K562 (cell line): ENCODE measurements at regions not wholly inside any gene's neighbourhood (a gene's known extent, or its start where the extent isn't known, plus 50 kb on each side); places are given as distances from the start of the nearest gene placed in this dataset.

Source experiments
- CBFA2T2 ChIP-seq: fragments of 450-650 bp; conservative IDR thresholded peaks from 2 replicates; pipeline ENCODE4 v1.6.1; 2017; ENCODE audit warnings: mild to moderate bottlenecking
- CHAMP1 ChIP-seq: fragments of 450-650 bp; IDR thresholded peaks from 2 replicates; pipeline ENCODE4 v1.6.1; 2016; ENCODE audit warnings: mild to moderate bottlenecking
- GTF2B ChIP-seq: IDR thresholded peaks from 2 replicates; pipeline ENCODE4 v1.6.1; 2011; ENCODE audit not compliant: insufficient read length; ENCODE audit errors: extremely low read depth
- MAFG ChIP-seq: fragments of 450-650 bp; conservative IDR thresholded peaks from 2 replicates; pipeline ENCODE4 v1.6.1; 2016; ENCODE audit warnings: missing genetic modification characterization, missing compliant biosample characterization
- MTA2 ChIP-seq: fragments of 450-650 bp; IDR thresholded peaks from 2 replicates; pipeline ENCODE4 v1.6.1; 2016; ENCODE audit warnings: low read depth
- SP2 ChIP-seq: IDR thresholded peaks from 2 replicates; pipeline ENCODE4 v1.6.1; 2011; ENCODE audit warnings: mild to moderate bottlenecking, low read depth, low read length, moderate library complexity; ENCODE audit not compliant: poor library complexity, severe bottlenecking; ENCODE audit errors: extremely low read depth
- ZNF263 ChIP-seq: sonication (generic); formaldehyde crosslinking; IDR thresholded peaks from 2 replicates; pipeline ENCODE4 v1.8.0; 2022; ENCODE audit warnings: mild to moderate bottlenecking, missing genetic modification reagents, borderline replicate concordance
- ZNF639 ChIP-seq, 2 experiments: fragments of 200-800 bp in 1 of 2; sonication (Bioruptor generic) in 1 of 2; sonication (generic) in 1 of 2; formaldehyde crosslinking in 1 of 2; IDR thresholded peaks in 1 of 2; conservative IDR thresholded peaks in 1 of 2; 2 replicates each; pipeline versions ENCODE4 v1.5.0 to v1.6.1; 2016 to 2020; ENCODE audit warnings: missing compliant biosample characterization in 1 of 2, missing genetic modification characterization in 1 of 2, missing genetic modification reagents in 1 of 2
- TF ChIP-seq, protein P1 (sequence below): sonication (generic); formaldehyde crosslinking; IDR thresholded peaks from 2 replicates; pipeline ENCODE4 v1.8.0; 2023; ENCODE audit warnings: missing genetic modification reagents, mild to moderate bottlenecking, borderline replicate concordance
- TF ChIP-seq, protein P2 (sequence below): IDR thresholded peaks from 2 replicates; pipeline ENCODE4 v1.6.1; 2016; ENCODE audit warnings: missing genetic modification characterization, missing compliant biosample characterization

DNA sequence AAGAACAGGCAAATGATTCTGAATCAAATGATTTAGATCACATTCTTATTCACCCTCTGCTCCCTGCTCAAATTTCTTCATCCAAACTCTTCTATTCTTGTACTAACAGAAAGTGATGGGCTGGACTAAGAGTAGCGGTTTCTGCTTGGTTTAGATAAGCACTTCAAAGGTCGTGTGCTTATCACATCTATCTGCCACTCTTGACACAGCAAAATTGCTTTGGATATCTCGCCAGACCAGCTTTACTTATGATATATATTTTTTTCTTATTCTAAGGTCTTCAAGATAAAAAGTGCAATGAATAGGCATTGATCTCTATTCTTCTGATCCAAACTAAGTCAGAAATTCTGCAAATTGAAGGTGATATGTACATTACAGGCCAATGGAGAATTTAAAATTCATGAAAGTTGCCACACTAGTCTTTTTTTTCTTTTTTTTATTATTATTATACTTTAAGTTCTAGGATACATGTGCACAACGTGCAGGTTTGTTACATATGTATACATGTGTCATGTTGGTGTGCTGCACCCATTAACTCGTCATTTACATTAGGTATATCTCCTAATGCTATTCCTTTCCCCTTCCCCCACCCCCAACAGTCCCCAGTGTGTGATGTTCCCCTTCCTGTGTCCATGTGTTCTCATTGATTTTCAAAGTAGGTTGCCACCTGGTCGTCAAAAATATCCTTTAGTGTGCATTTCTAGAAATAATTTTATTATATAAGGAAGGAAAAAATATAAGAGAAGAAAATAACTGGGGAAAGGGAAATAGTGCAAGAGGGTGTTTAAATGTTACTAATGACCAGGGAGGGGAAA, 1941.0 kb upstream of the RAG2 start (continued):
- TF ChIP-seq GTF2B, result no peak
- peak; percentile 97 for TF ChIP-seq MTA2
- peak; percentile 98 for TF ChIP-seq CBFA2T2
- TF ChIP-seq SP2, result no peak
- peak; percentile 97 for TF ChIP-seq CHAMP1
- TF ChIP-seq MAFG (tag), result peak; percentile 97
- TF ChIP-seq, protein P1, sequence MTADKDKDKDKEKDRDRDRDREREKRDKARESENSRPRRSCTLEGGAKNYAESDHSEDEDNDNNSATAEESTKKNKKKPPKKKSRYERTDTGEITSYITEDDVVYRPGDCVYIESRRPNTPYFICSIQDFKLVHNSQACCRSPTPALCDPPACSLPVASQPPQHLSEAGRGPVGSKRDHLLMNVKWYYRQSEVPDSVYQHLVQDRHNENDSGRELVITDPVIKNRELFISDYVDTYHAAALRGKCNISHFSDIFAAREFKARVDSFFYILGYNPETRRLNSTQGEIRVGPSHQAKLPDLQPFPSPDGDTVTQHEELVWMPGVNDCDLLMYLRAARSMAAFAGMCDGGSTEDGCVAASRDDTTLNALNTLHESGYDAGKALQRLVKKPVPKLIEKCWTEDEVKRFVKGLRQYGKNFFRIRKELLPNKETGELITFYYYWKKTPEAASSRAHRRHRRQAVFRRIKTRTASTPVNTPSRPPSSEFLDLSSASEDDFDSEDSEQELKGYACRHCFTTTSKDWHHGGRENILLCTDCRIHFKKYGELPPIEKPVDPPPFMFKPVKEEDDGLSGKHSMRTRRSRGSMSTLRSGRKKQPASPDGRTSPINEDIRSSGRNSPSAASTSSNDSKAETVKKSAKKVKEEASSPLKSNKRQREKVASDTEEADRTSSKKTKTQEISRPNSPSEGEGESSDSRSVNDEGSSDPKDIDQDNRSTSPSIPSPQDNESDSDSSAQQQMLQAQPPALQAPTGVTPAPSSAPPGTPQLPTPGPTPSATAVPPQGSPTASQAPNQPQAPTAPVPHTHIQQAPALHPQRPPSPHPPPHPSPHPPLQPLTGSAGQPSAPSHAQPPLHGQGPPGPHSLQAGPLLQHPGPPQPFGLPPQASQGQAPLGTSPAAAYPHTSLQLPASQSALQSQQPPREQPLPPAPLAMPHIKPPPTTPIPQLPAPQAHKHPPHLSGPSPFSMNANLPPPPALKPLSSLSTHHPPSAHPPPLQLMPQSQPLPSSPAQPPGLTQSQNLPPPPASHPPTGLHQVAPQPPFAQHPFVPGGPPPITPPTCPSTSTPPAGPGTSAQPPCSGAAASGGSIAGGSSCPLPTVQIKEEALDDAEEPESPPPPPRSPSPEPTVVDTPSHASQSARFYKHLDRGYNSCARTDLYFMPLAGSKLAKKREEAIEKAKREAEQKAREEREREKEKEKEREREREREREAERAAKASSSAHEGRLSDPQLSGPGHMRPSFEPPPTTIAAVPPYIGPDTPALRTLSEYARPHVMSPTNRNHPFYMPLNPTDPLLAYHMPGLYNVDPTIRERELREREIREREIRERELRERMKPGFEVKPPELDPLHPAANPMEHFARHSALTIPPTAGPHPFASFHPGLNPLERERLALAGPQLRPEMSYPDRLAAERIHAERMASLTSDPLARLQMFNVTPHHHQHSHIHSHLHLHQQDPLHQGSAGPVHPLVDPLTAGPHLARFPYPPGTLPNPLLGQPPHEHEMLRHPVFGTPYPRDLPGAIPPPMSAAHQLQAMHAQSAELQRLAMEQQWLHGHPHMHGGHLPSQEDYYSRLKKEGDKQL (CRISPR knock-in tag), result no peak
- TF ChIP-seq ZNF639 (CRISPR knock-in tag; conservative IDR thresholded peaks at IDR 0.05 in 1 of 2, IDR thresholded peaks at IDR 0.05 in 1 of 2), result peak in 1 of 2 experiments; percentile 80; a peak in 2 of 4 replicates
- TF ChIP-seq ZNF263 (CRISPR knock-in tag), result no peak
- TF ChIP-seq, protein P2, sequence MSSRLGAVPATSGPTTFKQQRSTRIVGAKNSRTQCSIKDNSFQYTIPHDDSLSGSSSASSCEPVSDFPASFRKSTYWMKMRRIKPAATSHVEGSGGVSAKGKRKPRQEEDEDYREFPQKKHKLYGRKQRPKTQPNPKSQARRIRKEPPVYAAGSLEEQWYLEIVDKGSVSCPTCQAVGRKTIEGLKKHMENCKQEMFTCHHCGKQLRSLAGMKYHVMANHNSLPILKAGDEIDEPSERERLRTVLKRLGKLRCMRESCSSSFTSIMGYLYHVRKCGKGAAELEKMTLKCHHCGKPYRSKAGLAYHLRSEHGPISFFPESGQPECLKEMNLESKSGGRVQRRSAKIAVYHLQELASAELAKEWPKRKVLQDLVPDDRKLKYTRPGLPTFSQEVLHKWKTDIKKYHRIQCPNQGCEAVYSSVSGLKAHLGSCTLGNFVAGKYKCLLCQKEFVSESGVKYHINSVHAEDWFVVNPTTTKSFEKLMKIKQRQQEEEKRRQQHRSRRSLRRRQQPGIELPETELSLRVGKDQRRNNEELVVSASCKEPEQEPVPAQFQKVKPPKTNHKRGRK (tag), result peak; percentile 32; the same call in 1 of the 2 replicates
